Right cardiac atrium (tissue), 5 donors: ENCODE measurements at regions not wholly inside any gene's neighbourhood (a gene's known extent, or its start where the extent isn't known, plus 50 kb on each side); places are given as distances from the start of the nearest gene placed in this dataset.

ENCODE experiments used
- ATAC-seq, 2 donors: fragments of 200-7000 bp; cut with Tn5 transposase; one replicate each; pipeline versions ENCODE4 v1.8.0 to v1.9.1; 2020; ENCODE audit warnings: moderate library complexity in 2 of 2, mild to moderate bottlenecking in 1 of 2
- DNase-seq, 3 donors: peaks; one replicate each; pipeline ENCODE4 v3.0.0-alpha.2; 2020
- H3K27ac ChIP-seq: one replicate; pipeline ENCODE4 v1.5.1; 2013; ENCODE audit warnings: mild to moderate bottlenecking, low read length, control low read depth, moderate library complexity
- H3K27me3 ChIP-seq: one replicate; pipeline ENCODE4 v1.6.1; 2013; ENCODE audit not compliant: control insufficient read depth, insufficient read depth
- H3K4me1 ChIP-seq: one replicate; pipeline ENCODE4 v1.6.1; 2013; ENCODE audit warnings: low read length; ENCODE audit not compliant: control insufficient read depth, insufficient read depth
- H3K4me3 ChIP-seq: one replicate; pipeline ENCODE4 v1.5.1; 2013; ENCODE audit warnings: low read length, control low read depth
- H3K9me3 ChIP-seq: one replicate; pipeline ENCODE4 v1.6.1; 2013; ENCODE audit warnings: low read length; ENCODE audit not compliant: control insufficient read depth
- WGBS: extraction: QIAGEN DNeasy Blood & Tissue Kit; methylation state at CpG from one replicate; pipeline ENCODE4 v1.1.7; 2013; 5-methylcytosine and 5-hydroxymethylcytosine counted together
- intact Hi-C, 4 donors: fragments of 100-400 bp; cut with DNase I; formaldehyde crosslinking; loops; one replicate each; pipeline versions ENCODE4 v1.11.0 to v1.14.0; 2022 to 2023
- donor health status: healthy with polysubstance abuse.
- donor health status: DM: no; HTN: yes; CAD: no.
- donor health status: DM: no; HTN: no; CAD: no.
- donor health status: DM: no; HTN: yes; CAD: no; lungs with severe emphysema.
- donor health status: DM: yes; HTN: yes; CAD: no.

DNA sequence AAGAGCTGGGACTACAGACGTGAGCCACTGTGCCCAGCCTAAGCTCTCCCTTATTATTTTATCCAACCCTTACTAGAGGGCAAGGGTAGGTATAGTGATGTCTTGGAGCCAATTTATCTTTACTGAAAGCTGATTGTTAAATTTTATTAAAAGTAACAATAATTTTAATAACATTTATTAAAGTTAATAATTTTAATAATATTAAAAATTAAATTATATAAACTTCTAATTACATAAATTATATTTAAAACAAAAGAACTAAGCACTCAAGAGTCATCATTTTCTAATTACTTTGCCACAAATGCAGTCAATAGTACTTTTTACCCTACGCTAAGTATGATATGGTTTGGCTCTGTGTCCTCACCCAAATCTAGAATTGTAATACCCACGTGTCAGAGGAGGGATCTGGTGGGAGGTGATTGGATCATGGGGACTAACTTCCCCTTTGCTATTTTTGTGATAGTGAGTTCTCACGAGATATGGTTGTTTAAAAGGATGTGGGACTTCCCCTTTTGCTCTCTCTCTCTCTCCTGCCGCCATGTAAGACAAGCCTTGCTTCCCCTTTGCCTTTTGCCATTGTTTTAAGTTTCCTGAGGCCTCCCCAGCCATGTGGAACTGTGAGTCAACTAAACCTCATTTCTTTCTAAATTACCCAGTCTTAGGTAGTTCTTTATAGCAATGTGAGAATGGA, 58.4 kb upstream of the ETV1 start:
- WGBS, result 58% methylated on average over 5 of the region's 5 CpGs
- Histone ChIP-seq H3K4me1 (no peaks in the 10 kb centered on the region), H3K4me3 (no peak overlapping the region), H3K27ac (no peak overlapping the region), H3K27me3 (no peaks in the 10 kb centered on the region), H3K9me3 (no peaks in the 10 kb centered on the region)
- intact Hi-C loops, result no loop called here
- ATAC-seq (no peak), DNase-seq (no peak)

DNA sequence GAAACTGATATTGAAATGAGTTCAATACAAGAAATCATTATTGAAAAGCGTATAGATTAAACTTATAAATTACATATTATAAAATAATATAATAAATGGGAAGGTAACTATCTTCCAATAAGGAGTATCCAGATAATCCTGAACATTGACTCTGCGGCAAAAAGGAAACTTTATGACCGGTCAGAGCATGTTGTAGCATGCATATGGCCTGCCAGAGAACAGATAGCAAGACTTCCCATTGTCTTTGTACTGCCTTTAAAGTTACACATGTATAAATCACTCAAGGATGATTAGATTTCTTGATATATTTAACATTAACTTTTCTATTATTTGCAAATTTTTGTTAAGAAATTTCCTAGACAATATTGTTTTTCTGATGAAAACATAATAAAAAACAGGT, 56.2 kb upstream of the ETV1 start:
- DNase-seq (no peak), ATAC-seq (no peak)
- 90% methylated on average over 3 of the region's 3 CpGs for WGBS
- H3K27me3 ChIP-seq, result no peaks in the 10 kb centered on the region
- intact Hi-C loops, result no loop called here
- no peak overlapping the region for H3K4me3 ChIP-seq
- no peak overlapping the region for H3K27ac ChIP-seq
- no peaks in the 10 kb centered on the region for H3K4me1 ChIP-seq
- H3K9me3 ChIP-seq, result no peaks in the 10 kb centered on the region

DNA sequence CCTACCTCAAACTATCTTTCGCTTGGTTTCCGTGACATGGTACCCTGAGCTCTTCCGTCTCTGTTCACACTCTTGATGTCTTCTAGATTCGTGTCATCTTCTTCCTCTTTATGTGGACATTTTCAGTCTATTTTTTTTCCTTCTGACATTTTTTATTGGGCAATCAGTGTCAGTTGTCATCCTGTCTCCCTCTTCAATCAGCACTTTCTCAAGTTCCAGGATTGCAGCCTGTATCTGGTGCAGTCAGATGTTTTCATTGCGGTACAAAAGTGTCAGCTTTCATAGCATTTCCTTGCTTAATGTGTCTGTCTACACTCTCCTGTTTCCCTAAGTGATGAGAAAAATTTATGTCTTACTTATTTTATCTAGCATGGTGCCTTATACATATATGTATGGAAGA, 51.1 kb upstream of the ETV1 start:
- ATAC-seq, result no peak
- Histone ChIP-seq H3K27ac (no peak overlapping the region), H3K4me3 (no peak overlapping the region), H3K4me1 (no peaks in the 10 kb centered on the region), H3K27me3 (no peaks in the 10 kb centered on the region), H3K9me3 (no peaks in the 10 kb centered on the region)
- no peak for DNase-seq
- 86% methylated on average over 5 of the region's 5 CpGs for WGBS
- intact Hi-C loops, result no loop called here
